ENCODE measurements at regions not wholly inside any gene's neighbourhood (a gene's known extent, or its start where the extent isn't known, plus 50 kb on each side); places are given as distances from the start of the nearest gene placed in this dataset.
"Not testable (repeated sequence)": the region's sequence is repeated elsewhere in the genome, so short reads cannot be mapped to it uniquely, and the experiment has no call there.

- FAIRE-seq: no peak
Measured at GRCh38 chr14:35174342-35174741, 52.0 kb downstream of the PRORP start.

GRCh38 chr14:35180179-35180578 is 57.8 kb downstream of the PRORP start:
- Histone ChIP-seq H3K9ac (ENCODE audit: low read length in 3 of 3) (no peak overlapping the region), H3K4me1 (ENCODE audit: control insufficient read depth in 2 of 3, insufficient read depth in 2 of 3, low read depth in 1 of 3, low read length in 3 of 3) (no peaks in the 10 kb centered on the region), H3K27ac (ENCODE audit: low read depth in 2 of 2, low read length in 2 of 2) (no peak overlapping the region), H3K4me3 (ENCODE audit: low read length in 3 of 3) (no peak overlapping the region), H3K9me3 (ENCODE audit: control insufficient read depth in 2 of 3, insufficient read depth in 1 of 3, low read length in 3 of 3) (no peaks in the 10 kb centered on the region), H3K36me3 (ENCODE audit: control insufficient read depth in 2 of 3, insufficient read depth in 3 of 3, low read length in 3 of 3) (no peaks in the 10 kb centered on the region), H3K27me3 (ENCODE audit: control insufficient read depth, insufficient read depth, low read length) (no peaks in the 10 kb centered on the region)
- intact Hi-C loops (cut with DNase I): no loop called here
- TF ChIP-seq CTCF (IDR thresholded peaks at IDR 0.05; ENCODE audit: borderline replicate concordance, extremely low read depth, insufficient read depth): no peak
- FAIRE-seq (no peak), DNase-seq (no peak)

More at GRCh38 chr14:35174342-35174741, 52.0 kb downstream of the PRORP start:
- Histone ChIP-seq H3K4me3 (ENCODE audit: low read length in 3 of 3) (no peak overlapping the region), H3K4me1 (ENCODE audit: control insufficient read depth in 2 of 3, insufficient read depth in 2 of 3, low read depth in 1 of 3, low read length in 3 of 3) (no peaks in the 10 kb centered on the region), H3K27me3 (ENCODE audit: control insufficient read depth, insufficient read depth, low read length) (no peaks in the 10 kb centered on the region), H3K9me3 (ENCODE audit: control insufficient read depth in 2 of 3, insufficient read depth in 1 of 3, low read length in 3 of 3) (no peaks in the 10 kb centered on the region), H3K36me3 (ENCODE audit: control insufficient read depth in 2 of 3, insufficient read depth in 3 of 3, low read length in 3 of 3) (no peaks in the 10 kb centered on the region), H3K27ac (ENCODE audit: low read depth in 2 of 2, low read length in 2 of 2) (no peak overlapping the region), H3K9ac (ENCODE audit: low read length in 3 of 3) (no peak overlapping the region)
- no peak for DNase-seq
- intact Hi-C loops (cut with DNase I): no loop called here
- TF ChIP-seq CTCF (IDR thresholded peaks at IDR 0.05; ENCODE audit: borderline replicate concordance, extremely low read depth, insufficient read depth): no peak

- H3K4me1 ChIP-seq (ENCODE audit: control insufficient read depth in 2 of 3, insufficient read depth in 2 of 3, low read depth in 1 of 3, low read length in 3 of 3); intact Hi-C loops (cut with DNase I); H3K27ac ChIP-seq (ENCODE audit: low read depth in 2 of 2, low read length in 2 of 2); H3K9ac ChIP-seq (ENCODE audit: low read length in 3 of 3); H3K27me3 ChIP-seq (ENCODE audit: control insufficient read depth, insufficient read depth, low read length); H3K4me3 ChIP-seq (ENCODE audit: low read length in 3 of 3); H3K36me3 ChIP-seq (ENCODE audit: control insufficient read depth in 2 of 3, insufficient read depth in 3 of 3, low read length in 3 of 3); DNase-seq; H3K9me3 ChIP-seq (ENCODE audit: control insufficient read depth in 2 of 3, insufficient read depth in 1 of 3, low read length in 3 of 3); FAIRE-seq: not testable (repeated sequence)
Measured at GRCh38 chr14:35184891-35185290, 62.5 kb downstream of the PRORP start.

GRCh38 chr14:35189422-35189821 is 67.1 kb downstream of the PRORP start:
- H3K27me3 ChIP-seq (ENCODE audit: control insufficient read depth, insufficient read depth, low read length): no peaks in the 10 kb centered on the region
- DNase-seq (no peak), FAIRE-seq (no peak)
- H3K36me3 ChIP-seq (ENCODE audit: control insufficient read depth in 2 of 3, insufficient read depth in 3 of 3, low read length in 3 of 3): peaks cover 0 to 4% (median 0%) of the 10 kb centered on the region in 3 donors
- H3K4me1 ChIP-seq (ENCODE audit: control insufficient read depth in 2 of 3, insufficient read depth in 2 of 3, low read depth in 1 of 3, low read length in 3 of 3): no peaks in the 10 kb centered on the region
- no peak overlapping the region for H3K4me3 ChIP-seq (ENCODE audit: low read length in 3 of 3)
- H3K27ac ChIP-seq (ENCODE audit: low read depth in 2 of 2, low read length in 2 of 2): no peak overlapping the region
- no peaks in the 10 kb centered on the region for H3K9me3 ChIP-seq (ENCODE audit: control insufficient read depth in 2 of 3, insufficient read depth in 1 of 3, low read length in 3 of 3)
- no peak for TF ChIP-seq CTCF (IDR thresholded peaks at IDR 0.05; ENCODE audit: borderline replicate concordance, extremely low read depth, insufficient read depth)
- no peak overlapping the region for H3K9ac ChIP-seq (ENCODE audit: low read length in 3 of 3)
- intact Hi-C loops (cut with DNase I): no loop called here

Data from kidney (tissue), 13 donors.